ENCODE measurements at regions not wholly inside any gene's neighbourhood (a gene's known extent, or its start where the extent isn't known, plus 50 kb on each side); places are given as distances from the start of the nearest gene placed in this dataset.
A peak's percentile ranks its signal among the peaks of the same experiment; 100 is the strongest.

- BruUV-seq (replicated peaks), result no TSS peak
- Histone ChIP-seq H3K4me1 (ENCODE audit: control insufficient read depth, extremely low read depth, insufficient read depth, low read length) (peaks cover 9% of the 10 kb centered on the region), H3K27ac (ENCODE audit: insufficient read depth, low read depth, low read length) (no peak overlapping the region), H3K9me3 (replicated peaks; ENCODE audit: control insufficient read depth, insufficient read depth, low read length) (no peaks in the 10 kb centered on the region), H3K9me1 (replicated peaks; ENCODE audit: control insufficient read depth, extremely low read depth, insufficient read depth, low read length) (no peaks in the 10 kb centered on the region), H2AFZ (ENCODE audit: low read depth, low read length) (no peak overlapping the region), H3K9ac (replicated peaks; ENCODE audit: extremely low read depth, insufficient read depth, low read length) (no peak overlapping the region), H3K4me2 (ENCODE audit: insufficient read depth, low read length) (no peak overlapping the region), H3K36me3 (ENCODE audit: control insufficient read depth in 2 of 2, extremely low read depth in 1 of 2, insufficient read depth in 2 of 2, low read length in 2 of 2) (no peaks in the 10 kb centered on the region), H3K79me2 (ENCODE audit: control insufficient read depth, insufficient read depth, low read length) (no peaks in the 10 kb centered on the region), H3K4me3 (replicated peaks in 1 of 3; ENCODE audit: insufficient read depth in 1 of 3, low read depth in 1 of 3, low read length in 3 of 3) (no peak overlapping the region), H4K20me1 (replicated peaks; ENCODE audit: control insufficient read depth, extremely low read depth, insufficient read depth, low read length) (no peaks in the 10 kb centered on the region), H3K27me3 (ENCODE audit: control insufficient read depth in 2 of 2, insufficient read depth in 2 of 2, low read length in 2 of 2) (no peaks in the 10 kb centered on the region)
- ChIA-PET POLR2A (interaction anchor here (0.6 kb wide), 1 partner anchor 113 kb away, joined by 7 read pairs; no protein-coding TSS in a partner anchor), CTCF (interaction anchor here (1.6 kb wide), 1 partner anchor 10 kb away, joined by 3 read pairs; no protein-coding TSS in a partner anchor)
- no peak for TF ChIP-seq GATA2 (IDR thresholded peaks at IDR 0.05; ENCODE audit: insufficient read depth, insufficient read length, low read depth, low read length)
- TF ChIP-seq POLR2A (IDR thresholded peaks at IDR 0.05; ENCODE audit: low read depth, low read length), result no peak
- no peak for TF ChIP-seq POLR2AphosphoS5 (IDR thresholded peaks at IDR 0.05; ENCODE audit: insufficient read depth, low read depth, low read length)
- no peak for TF ChIP-seq EZH2 (IDR thresholded peaks at IDR 0.05; ENCODE audit: borderline replicate concordance, low read depth, low read length, severe bottlenecking)
- no peak for TF ChIP-seq FOS (IDR thresholded peaks at IDR 0.05; ENCODE audit: borderline replicate concordance, insufficient read depth, low read length)
- intact Hi-C loops (cut with micrococcal nuclease) (no loop called here), dilution Hi-C loops (cut with MboI; ENCODE audit: extremely low pct_ligation_motif_present, low sequenced_read_pairs) (no loop called here)
- FAIRE-seq (no peak), DNase-seq (ENCODE audit: low read depth, low spot score) (no peak)
These were observed 239.1 kb upstream of the ROPN1 start for GRCh38 chr3:124230998-124231397.

- CTCF ChIA-PET, result interaction anchor here (0.6 to 2.2 kb wide), 2 partner anchors 12 to 47 kb away, joined by 3 to 6 read pairs; no protein-coding TSS in a partner anchor
- Histone ChIP-seq H3K27ac (ENCODE audit: insufficient read depth, low read depth, low read length) (no peak overlapping the region), H2AFZ (ENCODE audit: low read depth, low read length) (no peak overlapping the region), H3K79me2 (ENCODE audit: control insufficient read depth, insufficient read depth, low read length) (no peaks in the 10 kb centered on the region), H3K36me3 (ENCODE audit: control insufficient read depth in 2 of 2, extremely low read depth in 1 of 2, insufficient read depth in 2 of 2, low read length in 2 of 2) (no peaks in the 10 kb centered on the region), H3K4me1 (ENCODE audit: control insufficient read depth, extremely low read depth, insufficient read depth, low read length) (peaks cover 9% of the 10 kb centered on the region), H4K20me1 (replicated peaks; ENCODE audit: control insufficient read depth, extremely low read depth, insufficient read depth, low read length) (no peaks in the 10 kb centered on the region), H3K9me3 (replicated peaks; ENCODE audit: control insufficient read depth, insufficient read depth, low read length) (no peaks in the 10 kb centered on the region), H3K9ac (replicated peaks; ENCODE audit: extremely low read depth, insufficient read depth, low read length) (no peak overlapping the region), H3K4me2 (ENCODE audit: insufficient read depth, low read length) (no peak overlapping the region), H3K4me3 (replicated peaks in 1 of 3; ENCODE audit: insufficient read depth in 1 of 3, low read depth in 1 of 3, low read length in 3 of 3) (no peak overlapping the region), H3K27me3 (ENCODE audit: control insufficient read depth in 2 of 2, insufficient read depth in 2 of 2, low read length in 2 of 2) (no peaks in the 10 kb centered on the region), H3K9me1 (replicated peaks; ENCODE audit: control insufficient read depth, extremely low read depth, insufficient read depth, low read length) (no peaks in the 10 kb centered on the region)
- no peak for FAIRE-seq
- intact Hi-C loops (cut with micrococcal nuclease) (loop anchor here (2.0 kb wide), 1 partner anchor 14 kb away; no protein-coding TSS in a partner anchor), dilution Hi-C loops (cut with MboI; ENCODE audit: extremely low pct_ligation_motif_present, low sequenced_read_pairs) (no loop called here)
- TF ChIP-seq EZH2 (IDR thresholded peaks at IDR 0.05; ENCODE audit: borderline replicate concordance, low read depth, low read length, severe bottlenecking) (no peak), FOS (IDR thresholded peaks at IDR 0.05; ENCODE audit: borderline replicate concordance, insufficient read depth, low read length) (peak; percentile 72)
- POLR2A ChIA-PET, result interaction anchor here (0.8 kb wide), 1 partner anchor 105 kb away, joined by 3 read pairs; no protein-coding TSS in a partner anchor
- DNase-seq (ENCODE audit: low read depth, low spot score), result peak; percentile 47
- no TSS peak for BruUV-seq (replicated peaks)
These were observed 242.9 kb upstream of the ROPN1 start for GRCh38 chr3:124234852-124235252.
